Superior temporal gyrus (tissue), 1 donor: ENCODE measurements at regions not wholly inside any gene's neighbourhood (a gene's known extent, or its start where the extent isn't known, plus 50 kb on each side); places are given as distances from the start of the nearest gene placed in this dataset.
"Not testable (repeated sequence)": the region's sequence is repeated elsewhere in the genome, so short reads cannot be mapped to it uniquely, and the experiment has no call there.

ENCODE experiments used
- DNase-seq: peaks from one replicate; pipeline ENCODE4 v3.0.0-alpha.2; 2016; ENCODE audit errors: extremely low spot score

GRCh38 chr1:83395130-83395529, 603.8 kb downstream of the TTLL7 start:
- not testable (repeated sequence) for DNase-seq

- DNase-seq, result not testable (repeated sequence)
Observed at GRCh38 chr1:83386946-83387345, 612.0 kb downstream of the TTLL7 start.

GRCh38 chr1:83383107-83383506, 615.8 kb downstream of the TTLL7 start:
- DNase-seq, result not testable (repeated sequence)

GRCh38 chr1:83373018-83373417, 625.9 kb downstream of the TTLL7 start:
- DNase-seq, result not testable (repeated sequence)

- DNase-seq, result not testable (repeated sequence)
Observed at GRCh38 chr1:83369853-83370252, 629.1 kb downstream of the TTLL7 start.

GRCh38 chr1:83365320-83365719, 633.6 kb downstream of the TTLL7 start:
- DNase-seq, result not testable (repeated sequence)

DNA sequence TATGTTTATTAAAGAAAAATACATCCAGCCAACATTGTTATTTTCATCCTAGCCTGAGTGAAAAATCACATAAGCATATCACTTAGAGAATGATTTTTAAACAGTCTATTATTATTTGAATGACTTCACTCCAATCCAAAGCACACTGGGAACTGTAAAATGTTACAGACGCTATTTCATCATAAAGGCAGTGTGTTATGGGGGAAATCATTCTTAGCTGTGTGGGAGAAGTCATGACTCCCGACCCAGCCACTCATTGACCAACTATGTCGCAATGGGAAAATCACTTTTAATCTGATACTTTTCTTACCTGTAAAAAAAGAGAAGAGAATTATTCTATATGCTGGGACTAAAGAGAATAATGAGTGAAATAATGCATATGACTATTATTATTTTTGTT, 653.6 kb downstream of the TTLL7 start:
- not testable (repeated sequence) for DNase-seq

- not testable (repeated sequence) for DNase-seq
Observed at GRCh38 chr1:83343767-83344166, 655.2 kb downstream of the TTLL7 start.

DNA sequence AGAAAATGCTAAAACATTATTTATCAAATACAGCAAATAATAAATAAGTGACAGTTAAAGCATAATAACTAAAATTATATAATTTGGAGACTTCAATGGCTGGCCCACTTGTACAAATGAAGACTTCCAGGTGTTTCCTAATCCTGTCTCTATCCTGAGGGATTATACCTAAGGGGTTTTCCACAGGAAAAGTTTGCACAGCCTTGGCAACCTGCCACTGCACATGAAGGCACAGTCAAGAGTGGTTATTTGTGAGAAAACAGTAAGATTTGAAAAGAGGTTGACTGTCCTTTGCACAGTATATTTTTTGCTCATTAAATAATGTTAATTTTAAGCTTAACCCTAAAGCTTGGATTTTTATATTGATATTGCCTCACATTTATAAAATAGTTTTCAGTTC, 655.9 kb downstream of the TTLL7 start:
- not testable (repeated sequence) for DNase-seq

GRCh38 chr1:83332308-83332707, 666.6 kb downstream of the TTLL7 start:
- DNase-seq, result not testable (repeated sequence)

DNA sequence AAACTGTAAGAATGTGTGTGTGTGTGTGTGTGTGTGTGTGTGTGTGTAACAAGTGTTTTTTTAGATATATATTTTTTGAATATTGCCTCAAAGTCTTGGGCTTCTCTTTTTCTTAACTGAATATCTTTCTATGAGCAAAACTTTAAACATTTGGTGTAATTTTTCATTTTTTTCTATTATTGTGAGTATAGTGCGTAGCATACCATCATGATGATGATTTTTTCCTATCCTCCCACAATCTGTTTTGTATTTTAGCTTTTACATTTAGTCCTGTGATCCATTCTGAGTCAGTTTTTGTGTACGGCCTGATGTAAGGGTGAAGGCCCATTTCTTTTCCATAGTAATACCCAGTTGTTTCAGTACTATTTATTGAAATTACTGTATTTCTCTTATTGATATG, 680.6 kb downstream of the TTLL7 start:
- DNase-seq, result no peak

DNA sequence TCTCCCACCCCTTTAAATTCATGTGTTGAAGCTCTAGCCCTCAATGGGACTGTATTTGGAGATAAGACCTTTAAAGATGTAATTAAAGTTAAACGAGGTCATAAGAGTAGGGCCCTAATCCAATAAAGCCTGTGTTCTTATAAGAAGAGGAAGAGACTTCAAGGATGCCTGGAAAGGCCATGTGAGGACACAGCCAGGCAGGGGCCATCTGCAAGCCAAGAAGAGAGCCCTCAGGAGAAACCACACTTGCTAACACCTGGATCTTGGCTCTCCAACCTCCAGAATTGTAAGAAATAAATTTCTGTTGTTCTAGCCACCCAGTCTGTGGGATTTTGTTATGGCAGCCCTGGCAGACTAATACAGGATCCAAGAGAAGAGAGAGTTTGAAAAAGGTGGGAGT, 683.5 kb downstream of the TTLL7 start:
- DNase-seq, result not testable (repeated sequence)

DNA sequence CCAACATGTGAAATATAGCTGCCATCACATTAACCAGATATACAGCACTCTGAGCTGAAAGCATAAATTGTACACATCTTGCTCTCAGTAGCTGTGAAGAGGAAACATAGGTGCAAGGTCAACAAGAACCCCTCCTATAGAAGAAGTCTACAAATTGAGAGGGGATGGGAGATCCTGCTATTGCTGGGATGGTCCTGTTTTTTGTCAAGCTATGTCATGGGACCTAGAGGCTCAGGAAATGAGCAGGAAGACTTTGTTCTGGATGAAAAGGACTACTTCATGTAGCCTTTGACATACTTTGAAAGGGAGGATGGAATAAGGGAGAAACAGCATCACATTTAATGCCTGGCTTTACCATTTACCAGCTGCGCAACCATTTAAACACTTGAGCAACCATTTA, 688.8 kb downstream of the TTLL7 start:
- DNase-seq, result not testable (repeated sequence)

GRCh38 chr1:83309035-83309434, 689.9 kb downstream of the TTLL7 start:
- peak; percentile 29 for DNase-seq

GRCh38 chr1:83306811-83307210, 692.1 kb downstream of the TTLL7 start:
- DNase-seq, result not testable (repeated sequence)

DNA sequence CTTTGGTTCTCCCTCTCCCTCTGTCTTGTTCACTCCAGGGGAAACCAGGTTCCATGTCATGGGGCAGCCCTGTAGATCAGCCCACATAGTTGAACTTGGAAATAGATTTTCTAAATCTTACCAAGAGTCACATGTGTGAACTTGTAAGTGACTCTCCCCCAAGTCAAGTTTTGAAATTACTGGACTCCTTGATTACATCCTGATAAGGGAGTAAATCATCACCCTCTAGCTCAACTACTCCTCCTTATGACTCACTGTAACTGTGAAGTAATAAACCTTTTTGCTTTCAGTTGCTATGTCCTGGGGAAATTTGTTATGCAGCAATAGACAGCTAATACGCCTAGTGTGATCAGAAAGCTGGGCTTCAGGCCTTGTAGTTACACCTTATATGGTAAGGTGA, 703.3 kb downstream of the TTLL7 start:
- DNase-seq, result not testable (repeated sequence)

DNA sequence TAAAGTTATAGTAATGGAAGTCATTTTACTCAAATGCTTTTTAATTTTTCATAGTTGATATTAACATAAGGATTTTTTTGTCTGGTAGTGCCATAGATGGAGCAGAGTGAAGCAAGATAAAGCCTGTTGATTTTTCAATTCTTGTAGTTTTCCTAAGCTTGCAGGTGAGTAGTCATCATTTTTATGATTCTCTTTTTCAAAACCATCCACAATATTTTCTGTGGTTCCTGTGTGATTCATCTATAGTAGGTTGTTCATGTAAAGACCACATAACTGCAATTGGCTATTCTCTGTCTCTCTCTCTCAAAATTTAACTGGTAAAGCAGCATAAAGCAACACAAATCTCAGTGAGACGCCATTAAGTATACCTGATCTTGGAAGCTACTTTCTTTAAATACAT, 711.5 kb downstream of the TTLL7 start:
- not testable (repeated sequence) for DNase-seq

DNA sequence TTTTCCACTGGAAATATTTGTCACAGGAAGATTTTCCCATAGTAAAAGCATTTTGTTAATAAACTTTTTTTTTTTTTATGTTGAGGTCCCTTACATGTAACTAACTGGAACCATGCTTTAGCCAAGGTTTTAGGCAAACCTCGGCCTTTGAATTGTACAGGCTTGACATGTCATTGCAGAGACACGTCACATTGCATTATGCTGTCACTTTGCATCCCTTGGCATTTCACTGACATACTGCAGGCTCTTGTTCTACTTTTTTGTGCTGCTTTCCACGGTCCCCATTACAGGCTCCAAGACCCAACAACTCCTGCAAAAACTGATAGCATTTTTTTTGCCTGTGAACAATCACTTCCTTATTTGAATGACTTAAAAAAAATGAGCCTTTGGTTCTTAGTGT, 724.3 kb downstream of the TTLL7 start:
- DNase-seq, result not testable (repeated sequence)

GRCh38 chr1:83272484-83272883, 726.4 kb downstream of the TTLL7 start:
- not testable (repeated sequence) for DNase-seq

- peak; percentile 10 for DNase-seq
Observed at GRCh38 chr1:83271834-83272233, 727.1 kb downstream of the TTLL7 start.

DNA sequence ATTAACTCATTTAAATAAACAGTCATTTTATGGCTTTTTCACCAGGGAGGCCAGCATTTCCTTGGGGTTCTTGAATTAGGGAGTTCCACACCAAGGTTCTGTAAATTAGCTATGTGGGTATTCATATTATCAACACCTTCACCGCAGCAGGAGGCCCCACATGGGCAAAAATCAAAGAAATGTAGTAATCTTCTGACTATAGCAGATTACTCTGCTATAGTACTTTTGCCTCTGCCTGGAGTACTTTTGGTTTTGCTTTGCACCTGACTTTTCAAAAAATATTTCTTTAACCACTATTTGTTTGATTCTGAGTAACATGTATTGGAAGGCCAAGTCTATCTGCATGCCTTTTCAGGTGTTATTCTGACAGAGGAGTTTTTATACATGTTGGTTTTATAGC, 728.1 kb downstream of the TTLL7 start:
- not testable (repeated sequence) for DNase-seq

DNA sequence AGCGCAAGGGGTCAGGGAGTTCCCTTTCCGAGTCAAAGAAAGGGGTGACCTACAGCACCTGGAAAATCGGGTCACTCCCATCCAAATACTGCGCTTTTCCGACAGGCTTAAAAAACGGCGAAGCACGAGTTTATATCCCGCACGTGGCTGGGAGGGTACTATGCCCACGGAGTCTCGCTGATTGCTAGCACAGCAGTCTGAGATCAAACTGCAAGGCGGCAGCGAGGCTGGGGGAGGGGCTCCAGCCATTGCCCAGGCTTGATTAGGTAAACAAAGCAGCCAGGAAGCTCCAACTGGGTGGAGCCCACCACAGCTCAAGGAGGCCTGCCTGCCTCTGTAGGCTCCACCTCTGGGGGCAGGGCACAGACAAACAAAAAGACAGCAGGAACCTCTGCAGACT, 735.1 kb downstream of the TTLL7 start:
- not testable (repeated sequence) for DNase-seq

DNA sequence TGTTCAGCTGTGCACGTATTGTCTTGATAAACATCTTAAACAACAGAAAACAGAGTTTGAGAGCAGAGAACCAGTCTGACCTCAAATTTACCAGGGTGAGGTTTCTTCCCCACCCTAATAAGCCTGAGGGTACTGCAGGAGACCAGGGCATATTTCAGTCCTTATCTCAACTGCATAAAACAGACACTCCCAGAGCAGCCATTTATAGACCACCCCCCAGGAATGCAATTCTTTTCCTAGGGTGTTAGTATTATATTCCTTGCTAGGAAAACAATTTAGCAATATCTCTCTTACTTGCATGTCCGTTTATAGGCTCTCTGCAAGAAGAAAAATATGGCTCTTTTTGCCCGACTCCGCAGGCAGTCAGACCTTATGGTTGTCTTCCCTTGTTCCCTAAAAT, 747.2 kb downstream of the TTLL7 start:
- not testable (repeated sequence) for DNase-seq

- not testable (repeated sequence) for DNase-seq
Observed at GRCh38 chr1:83246780-83247179, 752.2 kb downstream of the TTLL7 start.
